ENCODE measurements at regions not wholly inside any gene's neighbourhood (a gene's known extent, or its start where the extent isn't known, plus 50 kb on each side); places are given as distances from the start of the nearest gene placed in this dataset.

DNA sequence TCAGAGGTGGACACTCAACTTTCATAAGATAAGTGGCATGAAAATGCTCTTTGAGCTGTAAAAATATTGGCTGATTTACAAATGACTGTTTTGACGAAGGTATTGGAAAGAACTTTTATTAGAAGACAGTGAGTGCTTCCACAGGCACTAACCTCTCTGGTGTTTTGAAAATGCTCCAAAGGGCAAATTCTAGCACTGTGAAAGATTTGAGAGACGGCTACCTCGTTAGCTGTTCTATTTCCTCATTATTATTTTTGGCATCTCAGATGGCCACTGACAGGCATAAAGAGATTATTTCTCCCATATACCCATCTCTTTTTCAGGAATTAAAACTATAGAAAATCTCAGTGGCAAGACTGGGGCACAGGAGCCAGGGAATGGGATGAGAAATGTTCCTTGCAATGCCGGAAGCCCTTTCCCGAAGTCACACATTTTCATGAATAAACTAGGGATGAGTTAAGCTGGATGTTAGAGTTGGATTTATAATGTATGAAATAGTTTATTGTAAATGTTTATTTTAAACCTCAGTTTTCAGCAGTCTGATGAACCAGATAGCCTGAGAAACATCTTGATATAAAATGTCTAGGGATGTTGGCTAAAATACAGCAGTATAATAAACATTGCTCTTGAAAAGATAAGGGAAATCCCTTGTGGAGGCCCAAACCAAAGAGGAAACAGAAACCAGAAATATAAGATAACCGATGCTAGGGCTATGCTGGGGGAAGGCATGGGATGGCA is 175.7 kb downstream of the ASB1 start:
- TF ChIP-seq, protein P1, sequence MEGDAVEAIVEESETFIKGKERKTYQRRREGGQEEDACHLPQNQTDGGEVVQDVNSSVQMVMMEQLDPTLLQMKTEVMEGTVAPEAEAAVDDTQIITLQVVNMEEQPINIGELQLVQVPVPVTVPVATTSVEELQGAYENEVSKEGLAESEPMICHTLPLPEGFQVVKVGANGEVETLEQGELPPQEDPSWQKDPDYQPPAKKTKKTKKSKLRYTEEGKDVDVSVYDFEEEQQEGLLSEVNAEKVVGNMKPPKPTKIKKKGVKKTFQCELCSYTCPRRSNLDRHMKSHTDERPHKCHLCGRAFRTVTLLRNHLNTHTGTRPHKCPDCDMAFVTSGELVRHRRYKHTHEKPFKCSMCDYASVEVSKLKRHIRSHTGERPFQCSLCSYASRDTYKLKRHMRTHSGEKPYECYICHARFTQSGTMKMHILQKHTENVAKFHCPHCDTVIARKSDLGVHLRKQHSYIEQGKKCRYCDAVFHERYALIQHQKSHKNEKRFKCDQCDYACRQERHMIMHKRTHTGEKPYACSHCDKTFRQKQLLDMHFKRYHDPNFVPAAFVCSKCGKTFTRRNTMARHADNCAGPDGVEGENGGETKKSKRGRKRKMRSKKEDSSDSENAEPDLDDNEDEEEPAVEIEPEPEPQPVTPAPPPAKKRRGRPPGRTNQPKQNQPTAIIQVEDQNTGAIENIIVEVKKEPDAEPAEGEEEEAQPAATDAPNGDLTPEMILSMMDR (conservative IDR thresholded peaks at IDR 0.05; ENCODE audit: low read length) = no peak
- no peak for DNase-seq (ENCODE audit: low read depth)
- no peak overlapping the region for H3K4me3 ChIP-seq (ENCODE audit: low read length)

GRCh38 chr2:238603596-238603995 is 176.9 kb downstream of the ASB1 start:
- no peak for DNase-seq (ENCODE audit: low read depth)
- TF ChIP-seq, protein P1 (conservative IDR thresholded peaks at IDR 0.05; ENCODE audit: low read length) = no peak
- H3K4me3 ChIP-seq (ENCODE audit: low read length) = no peak overlapping the region

- no peak for DNase-seq (ENCODE audit: low read depth)
Observed at GRCh38 chr2:238606311-238606710, 179.6 kb downstream of the ASB1 start.

DNA sequence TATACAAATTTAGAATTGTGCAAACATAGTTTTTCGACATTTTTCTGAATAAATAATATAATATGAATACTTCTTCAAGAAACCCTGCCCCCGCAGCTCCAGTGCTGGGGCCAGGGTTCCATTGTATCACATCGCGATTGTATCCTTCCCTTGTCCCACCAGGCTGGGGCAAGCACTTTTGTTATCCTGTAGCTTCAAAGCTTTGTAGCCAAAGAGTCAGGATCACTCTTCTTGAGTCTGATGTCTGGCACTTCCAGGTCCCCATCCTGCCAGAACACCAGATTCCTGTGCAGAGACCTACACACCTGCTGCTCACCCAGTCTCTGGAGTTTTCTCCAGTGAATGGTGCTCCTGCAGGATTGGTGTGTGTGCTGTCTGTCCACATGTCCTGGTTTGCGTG is 186.9 kb downstream of the ASB1 start:
- H3K4me3 ChIP-seq (ENCODE audit: low read length) = no peak overlapping the region
- TF ChIP-seq, protein P1 (conservative IDR thresholded peaks at IDR 0.05; ENCODE audit: low read length) = no peak
- DNase-seq (ENCODE audit: low read depth) = no peak

More at GRCh38 chr2:238606311-238606710, 179.6 kb downstream of the ASB1 start:
- TF ChIP-seq, protein P1 (conservative IDR thresholded peaks at IDR 0.05; ENCODE audit: low read length) = no peak
- H3K4me3 ChIP-seq (ENCODE audit: low read length) = no peak overlapping the region

DNA sequence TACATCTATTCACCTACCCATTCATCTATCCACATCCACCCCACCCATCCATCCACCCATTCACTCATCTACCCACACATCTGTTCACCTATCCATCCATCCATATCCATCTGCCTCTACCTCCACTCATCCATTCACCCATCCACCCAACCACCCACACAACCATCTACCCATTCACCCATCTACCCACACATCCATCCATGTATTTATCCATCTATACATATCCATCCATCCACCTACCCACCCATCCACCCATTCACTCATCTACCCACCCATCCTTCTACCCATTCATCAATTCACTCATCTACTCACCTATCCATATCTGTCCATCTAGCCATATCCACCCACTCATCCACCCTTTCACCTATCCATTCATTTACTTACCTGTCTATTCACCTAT is 187.6 kb downstream of the ASB1 start:
- no peak overlapping the region for H3K4me3 ChIP-seq (ENCODE audit: low read length)
- DNase-seq (ENCODE audit: low read depth) = no peak
- TF ChIP-seq, protein P1 (conservative IDR thresholded peaks at IDR 0.05; ENCODE audit: low read length) = no peak

DNA sequence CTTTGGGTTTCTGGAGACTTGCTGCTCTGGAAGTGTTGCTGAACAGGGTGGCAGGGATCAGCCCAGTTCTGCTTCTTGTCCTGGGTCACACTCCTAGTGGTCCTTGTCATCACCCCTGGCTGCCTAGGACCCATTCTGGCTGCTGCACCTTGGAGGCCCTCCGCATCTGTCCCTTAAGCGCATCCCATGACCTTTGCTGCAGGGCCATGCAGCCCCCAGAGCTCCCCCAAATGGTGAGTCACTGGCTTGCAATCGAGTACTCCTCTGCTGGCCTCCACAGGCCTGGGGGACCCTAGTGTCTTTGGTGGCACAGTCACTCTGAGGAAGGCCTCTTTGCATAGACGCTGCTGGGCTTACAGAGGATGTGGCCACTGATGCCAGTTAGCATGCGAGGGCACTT is 188.5 kb downstream of the ASB1 start:
- TF ChIP-seq, protein P1 (conservative IDR thresholded peaks at IDR 0.05; ENCODE audit: low read length) = no peak
- H3K4me3 ChIP-seq (ENCODE audit: low read length) = no peak overlapping the region
- no peak for DNase-seq (ENCODE audit: low read depth)

DNA sequence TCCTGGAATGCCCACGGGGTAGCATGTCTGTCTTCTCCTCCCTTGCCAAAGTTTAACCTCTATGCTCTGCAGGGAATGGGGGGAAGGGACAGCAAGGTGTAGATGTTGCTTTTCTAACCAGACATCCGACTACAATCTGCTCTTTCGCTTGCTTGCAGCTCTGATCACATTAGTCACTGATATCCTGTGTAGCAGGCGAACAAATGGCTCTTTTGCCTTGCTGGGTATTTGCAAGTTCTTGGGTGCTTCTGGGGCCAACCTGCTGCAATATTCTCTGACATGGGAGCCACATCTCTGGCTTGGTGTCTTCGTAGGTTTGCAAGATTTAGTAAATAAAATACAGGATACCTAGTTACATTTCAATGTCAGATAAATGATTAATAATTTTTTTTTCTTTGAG is 190.0 kb downstream of the ASB1 start:
- TF ChIP-seq, protein P1 (conservative IDR thresholded peaks at IDR 0.05; ENCODE audit: low read length) = no peak
- H3K4me3 ChIP-seq (ENCODE audit: low read length) = no peak overlapping the region
- DNase-seq (ENCODE audit: low read depth) = no peak

All from AG10803 (cell line).